ENCODE measurements at regions not wholly inside any gene's neighbourhood (a gene's known extent, or its start where the extent isn't known, plus 50 kb on each side); places are given as distances from the start of the nearest gene placed in this dataset.

- ChIA-PET CTCF (no interaction called here), POLR2A (no interaction called here)
- Histone ChIP-seq H3K9me2 (no peaks in the 10 kb centered on the region), H3K9ac (no peak overlapping the region), H3K4me3 (ENCODE audit: low read depth in 2 of 2, low read length in 1 of 2) (no peak overlapping the region), H2AFZ (ENCODE audit: low read depth) (no peak overlapping the region), H3K4me2 (no peak overlapping the region), H3K36me3 (replicated peaks in 1 of 2; ENCODE audit: control insufficient read depth in 1 of 2, insufficient read depth in 2 of 2, low read length in 1 of 2) (no peaks in the 10 kb centered on the region), H4K20me1 (ENCODE audit: insufficient read depth) (no peaks in the 10 kb centered on the region), H3K4me1 (ENCODE audit: control insufficient read depth in 1 of 2, insufficient read depth in 2 of 2, low read depth in 1 of 2, low read length in 1 of 2) (peaks cover 0 to 3% of the 10 kb centered on the region in 2 experiments; a peak in 2 of 4 replicates), H3F3A (replicated peaks; ENCODE audit: insufficient read depth) (no peaks in the 10 kb centered on the region), H3K79me2 (ENCODE audit: insufficient read depth) (no peaks in the 10 kb centered on the region), H3K27ac (ENCODE audit: low read depth in 2 of 2, low read length in 1 of 2) (no peak overlapping the region), H3K27me3 (ENCODE audit: insufficient read depth) (no peaks in the 10 kb centered on the region), H3K9me3 (no peaks in the 10 kb centered on the region)
- 61% methylated on average over 2 of the region's 2 CpGs for WGBS (ENCODE audit: low lambda C conversion rate)
- TF ChIP-seq FOSL2 (IDR thresholded peaks at IDR 0.05; ENCODE audit: borderline replicate concordance, low read depth) (peak; percentile 12; the same call in 1 of the 2 replicates), TCF12 (IDR thresholded peaks at IDR 0.05) (peak; percentile 53; the same call in 1 of the 2 replicates), REST (IDR thresholded peaks at IDR 0.05; ENCODE audit: low read depth, low read length) (no peak)
- no peak for DNase-seq
These were observed 227.0 kb downstream of the ZNF608 start for GRCh38 chr5:124519396-124519795.

- 42% methylated on average over 2 of the region's 2 CpGs for WGBS (ENCODE audit: low lambda C conversion rate)
These were observed 229.9 kb downstream of the ZNF608 start for GRCh38 chr5:124516567-124516966.

More at GRCh38 chr5:124516567-124516966, 229.9 kb downstream of the ZNF608 start:
- Histone ChIP-seq H4K20me1 (ENCODE audit: insufficient read depth) (no peaks in the 10 kb centered on the region), H3K9ac (no peak overlapping the region), H2AFZ (ENCODE audit: low read depth) (no peak overlapping the region), H3F3A (replicated peaks; ENCODE audit: insufficient read depth) (no peaks in the 10 kb centered on the region), H3K9me3 (no peaks in the 10 kb centered on the region), H3K4me2 (no peak overlapping the region), H3K27me3 (ENCODE audit: insufficient read depth) (no peaks in the 10 kb centered on the region), H3K4me3 (ENCODE audit: low read depth in 2 of 2, low read length in 1 of 2) (no peak overlapping the region), H3K4me1 (ENCODE audit: control insufficient read depth in 1 of 2, insufficient read depth in 2 of 2, low read depth in 1 of 2, low read length in 1 of 2) (peaks cover 0 to 9% of the 10 kb centered on the region in 2 experiments; a peak in 2 of 4 replicates), H3K27ac (ENCODE audit: low read depth in 2 of 2, low read length in 1 of 2) (no peak overlapping the region), H3K79me2 (ENCODE audit: insufficient read depth) (no peaks in the 10 kb centered on the region), H3K9me2 (no peaks in the 10 kb centered on the region), H3K36me3 (replicated peaks in 1 of 2; ENCODE audit: control insufficient read depth in 1 of 2, insufficient read depth in 2 of 2, low read length in 1 of 2) (no peaks in the 10 kb centered on the region)
- TF ChIP-seq RAD21 (IDR thresholded peaks at IDR 0.05; ENCODE audit: low read length) (no peak), EP300 (IDR thresholded peaks at IDR 0.05; ENCODE audit: borderline replicate concordance in 1 of 2, low read depth in 1 of 2, low read length in 1 of 2) (no peak), ZBTB33 (IDR thresholded peaks at IDR 0.05; ENCODE audit: borderline replicate concordance, low read depth) (no peak), JUND (IDR thresholded peaks at IDR 0.05) (no peak), POLR2AphosphoS5 (IDR thresholded peaks at IDR 0.05; ENCODE audit: low read depth, low read length) (no peak), YY1 (IDR thresholded peaks at IDR 0.05; ENCODE audit: low read depth) (no peak), FOXM1 (IDR thresholded peaks at IDR 0.05; ENCODE audit: low read depth) (no peak), USF1 (IDR thresholded peaks at IDR 0.05; ENCODE audit: borderline replicate concordance, low read depth) (no peak), EZH2phosphoT487 (IDR thresholded peaks at IDR 0.05; ENCODE audit: borderline replicate concordance, low read depth) (no peak), FOSL2 (IDR thresholded peaks at IDR 0.05; ENCODE audit: borderline replicate concordance, low read depth) (no peak), NFIC (IDR thresholded peaks at IDR 0.05; ENCODE audit: borderline replicate concordance) (no peak), SMC3 (IDR thresholded peaks at IDR 0.05; ENCODE audit: low read depth, low read length) (no peak), TAF1 (IDR thresholded peaks at IDR 0.05; ENCODE audit: borderline replicate concordance, low read depth, low read length) (no peak), CHD2 (IDR thresholded peaks at IDR 0.05; ENCODE audit: low read length, partially characterized antibody) (no peak)
- DNase-seq: no peak
- POLR2A ChIA-PET: no interaction called here
- CTCF ChIA-PET: no interaction called here

Measured in SK-N-SH (cell line).